Activated naive CD4-positive, alpha-beta T cell treated with Interleukin-2 at 50 U/mL for 16 hours (primary cell): ENCODE measurements at regions not wholly inside any gene's neighbourhood (a gene's known extent, or its start where the extent isn't known, plus 50 kb on each side); places are given as distances from the start of the nearest gene placed in this dataset.

Experiments used
- DNase-seq: peaks from one replicate; pipeline ENCODE4 v3.0.0-alpha.2; 2020

DNA sequence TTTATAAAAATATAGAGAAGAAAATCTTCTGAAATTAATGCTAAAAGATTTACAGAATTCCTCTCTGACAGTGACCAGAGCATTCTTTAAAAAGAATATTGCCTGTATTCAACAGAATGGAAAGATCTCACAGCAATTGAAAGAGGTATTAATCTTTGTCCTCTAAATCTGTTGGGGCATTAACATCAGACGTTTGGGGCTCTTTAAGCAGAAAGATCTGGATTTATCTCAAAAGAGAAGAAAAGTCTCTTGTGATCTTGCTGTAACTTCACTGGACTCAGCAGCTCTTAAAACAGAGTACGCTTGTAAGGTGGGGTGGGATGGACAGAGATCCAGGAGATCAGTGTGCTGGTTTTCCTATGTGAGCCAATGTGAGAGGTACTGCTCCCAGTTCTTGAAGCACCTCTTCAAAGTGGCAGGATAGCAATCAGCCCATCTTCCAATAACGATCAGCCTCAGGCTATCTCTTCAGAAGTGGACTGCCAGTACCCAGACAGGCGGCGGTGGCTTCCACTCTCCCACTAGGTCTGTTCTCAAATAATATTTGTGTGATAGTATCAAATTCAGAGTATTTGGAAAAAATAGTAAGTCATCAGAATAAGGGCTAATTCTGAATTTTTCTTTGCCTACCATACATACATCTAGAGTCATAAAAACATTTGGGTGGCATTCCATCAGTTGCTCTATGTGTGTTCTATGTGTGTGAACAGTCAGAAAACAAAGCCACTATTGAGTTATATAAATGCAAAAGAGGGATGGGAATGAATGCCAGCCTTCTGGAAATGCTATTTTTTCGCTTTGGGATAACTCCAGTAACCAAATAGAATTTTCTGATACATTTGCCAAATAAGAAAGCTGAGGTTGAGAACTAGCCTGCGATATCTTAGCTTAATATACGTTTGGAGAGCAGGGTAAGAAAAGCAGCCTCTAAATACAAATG, 237.4 kb upstream of the RGS6 start:
- DNase-seq, result no peak

DNA sequence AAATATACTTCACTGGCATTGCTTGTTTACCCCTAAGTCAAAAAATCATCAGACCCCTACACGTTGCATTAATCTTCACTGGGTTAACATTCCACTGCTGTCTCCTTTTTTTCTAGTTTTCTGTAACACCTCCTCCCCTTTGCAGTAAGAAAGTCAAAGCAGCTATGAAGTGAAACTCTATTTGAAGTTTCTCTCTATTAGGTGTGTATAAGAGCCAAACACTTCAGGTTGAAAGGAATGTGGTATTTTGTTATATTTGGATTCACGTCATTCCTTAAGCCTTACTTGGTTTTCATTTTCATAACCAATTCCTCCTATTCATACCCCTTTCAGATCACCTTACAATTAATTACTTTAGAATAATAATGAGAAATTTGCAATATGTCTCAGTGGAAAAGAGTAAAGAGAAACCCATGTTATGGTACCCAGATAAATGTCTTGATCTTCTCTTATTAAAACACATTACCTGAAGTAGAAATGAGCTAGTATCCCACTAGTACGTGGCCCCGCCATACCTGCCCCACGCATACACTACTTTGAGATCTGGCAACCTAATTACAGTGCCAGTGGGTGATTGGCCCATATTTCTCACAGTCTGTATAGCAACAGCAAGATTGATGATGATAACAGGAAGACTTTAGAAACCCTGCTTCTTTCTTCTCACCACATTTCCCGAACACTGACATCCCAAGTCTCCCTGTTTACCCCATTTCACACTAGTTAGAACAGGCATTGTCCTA, 236.4 kb upstream of the RGS6 start:
- DNase-seq, result no peak

DNA sequence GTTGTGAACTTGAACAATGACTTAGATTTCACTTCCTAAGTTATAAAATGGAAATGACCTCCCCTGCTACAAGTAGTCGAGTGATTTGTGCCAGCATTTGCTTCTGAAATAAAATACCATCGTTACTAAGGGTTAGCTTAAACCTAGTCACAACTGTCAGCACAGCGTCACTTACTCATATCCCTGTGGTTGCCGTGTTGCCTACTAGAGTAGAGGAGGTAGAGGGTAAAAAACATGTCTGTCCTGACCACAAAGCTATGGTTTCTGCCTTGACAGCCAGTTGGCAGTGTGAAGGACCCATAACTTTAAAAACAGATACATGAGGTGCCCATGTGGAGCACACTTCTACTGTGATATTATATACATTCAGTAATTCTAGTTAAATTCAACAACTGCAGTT, 234.2 kb upstream of the RGS6 start:
- no peak for DNase-seq

DNA sequence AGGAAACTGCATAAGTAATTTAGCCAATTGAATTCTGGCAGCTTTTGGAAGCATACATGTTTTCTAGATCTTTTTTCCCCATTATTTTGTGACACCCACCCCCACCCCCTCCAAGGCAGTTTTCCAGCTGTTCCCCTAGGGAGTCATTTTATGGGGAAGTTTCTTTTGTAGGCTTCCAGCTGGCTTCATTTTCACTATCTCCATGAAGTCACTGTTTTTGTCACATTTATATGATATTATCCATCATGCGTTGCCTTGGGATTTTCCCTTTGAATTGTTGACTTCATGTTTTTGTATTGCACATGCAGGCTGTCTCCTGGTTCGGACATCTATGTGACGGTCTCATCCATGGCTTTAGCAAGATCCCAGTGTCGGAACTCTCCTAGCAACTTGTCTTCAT, 233.6 kb upstream of the RGS6 start:
- no peak for DNase-seq

DNA sequence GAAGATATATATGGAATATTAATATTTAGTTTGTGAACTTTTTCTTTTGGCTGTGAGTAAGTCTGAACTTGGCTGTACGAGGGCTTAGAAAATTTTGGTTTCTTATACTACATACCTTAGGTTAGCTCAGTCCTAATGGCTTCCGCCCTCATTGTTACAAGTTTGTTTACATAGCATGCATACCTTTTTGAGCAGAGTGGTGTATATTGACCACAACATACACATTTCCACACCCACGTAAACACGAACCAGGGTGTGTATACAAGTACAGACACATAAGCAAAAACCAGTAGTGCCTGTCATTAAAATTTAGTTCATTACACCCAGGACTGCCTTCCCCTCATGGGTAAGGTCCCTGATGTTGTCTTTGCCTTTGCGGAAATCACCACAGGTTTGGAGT, 230.2 kb upstream of the RGS6 start:
- no peak for DNase-seq

DNA sequence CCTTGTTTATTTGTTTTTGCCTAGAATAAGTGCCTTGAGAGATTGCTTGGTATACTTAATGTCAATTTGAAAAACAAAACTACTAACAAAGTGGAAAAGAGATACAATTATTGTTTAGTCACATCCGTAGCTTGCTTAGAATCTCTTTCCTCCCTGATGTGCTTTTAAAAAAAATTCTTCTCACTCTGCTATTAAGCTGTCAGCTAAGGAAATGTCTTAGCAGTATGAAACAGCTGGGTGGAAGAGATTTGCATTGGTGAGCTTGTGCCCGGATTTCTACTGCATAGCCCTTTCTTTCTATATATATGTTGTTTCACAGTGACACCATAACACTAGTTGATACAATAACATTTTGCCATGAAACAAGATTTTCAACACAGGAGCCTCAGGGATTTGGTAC, 229.4 kb upstream of the RGS6 start:
- DNase-seq, result no peak

DNA sequence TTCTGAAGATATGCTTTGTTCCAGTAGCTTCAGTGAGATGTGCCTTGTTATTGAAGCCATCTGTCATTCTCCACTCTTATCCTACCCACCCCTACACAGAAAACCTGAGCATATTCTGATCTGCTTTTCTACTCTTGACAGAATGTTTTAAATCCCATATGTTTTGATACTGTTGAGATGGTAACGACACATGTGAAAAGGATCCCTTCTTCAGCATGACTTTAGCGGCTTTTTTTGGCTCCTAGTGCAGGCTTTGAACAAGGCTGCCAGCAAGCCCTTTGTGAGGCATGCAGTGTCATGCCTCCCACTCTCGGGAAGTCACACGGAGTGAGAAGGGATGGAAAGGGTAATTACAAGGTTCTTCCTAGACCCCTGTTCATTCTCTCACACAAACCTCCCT, 228.8 kb upstream of the RGS6 start:
- no peak for DNase-seq

DNA sequence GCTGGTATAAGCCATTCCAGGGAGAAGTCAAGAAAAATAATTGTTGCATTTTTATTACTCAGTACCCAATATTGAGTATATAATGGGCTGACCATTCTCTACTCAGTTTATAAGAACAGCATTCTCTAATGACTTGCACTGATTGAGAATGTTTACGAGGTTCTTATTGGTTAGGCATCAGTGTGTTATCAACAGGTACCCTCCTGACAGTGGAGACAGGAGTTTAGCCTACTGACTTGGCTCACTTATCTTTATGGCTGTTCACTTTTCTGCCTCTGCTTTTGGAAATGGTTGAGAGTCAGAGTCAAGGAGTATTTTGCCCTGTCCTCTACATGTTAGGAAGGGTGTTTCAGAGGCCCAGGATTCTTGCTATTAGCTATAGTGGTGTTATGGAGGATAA, 228.0 kb upstream of the RGS6 start:
- no peak for DNase-seq

DNA sequence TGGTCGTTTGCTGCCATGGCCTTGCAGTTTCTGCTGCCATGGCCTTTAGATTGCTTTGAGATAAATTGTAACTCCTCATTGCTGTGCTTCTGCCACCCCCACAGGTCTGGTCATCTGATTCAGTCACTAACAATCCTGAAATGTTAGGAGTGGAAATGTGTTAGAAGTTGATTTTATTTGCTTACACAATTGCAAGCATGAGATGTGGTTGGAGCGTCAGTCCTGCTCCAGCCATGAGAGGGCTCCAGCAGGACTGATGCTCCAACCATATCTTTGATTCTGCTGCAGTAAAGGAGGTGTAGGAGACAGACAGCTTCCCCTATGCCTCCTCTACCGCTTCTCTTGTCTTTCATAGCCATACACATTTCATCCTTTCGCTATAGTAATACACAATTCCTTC, 226.8 kb upstream of the RGS6 start:
- DNase-seq, result no peak

DNA sequence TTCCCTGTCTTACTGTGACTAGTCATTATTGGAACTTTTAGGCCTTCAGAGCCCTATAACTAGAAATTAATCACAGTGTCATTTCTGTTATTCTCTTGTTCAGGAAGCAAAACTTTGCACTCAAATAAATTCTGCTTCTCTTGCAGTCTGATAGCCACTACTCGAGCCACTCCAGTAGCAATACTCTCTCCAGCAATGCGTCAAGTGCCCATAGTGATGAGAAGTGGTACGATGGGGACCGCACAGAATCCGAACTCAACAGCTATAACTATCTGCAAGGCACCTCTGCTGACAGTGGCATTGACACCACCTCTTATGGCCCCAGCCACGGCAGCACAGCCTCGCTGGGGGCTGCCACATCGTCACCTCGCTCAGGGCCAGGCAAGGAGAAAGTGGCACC, 223.2 kb upstream of the RGS6 start:
- no peak for DNase-seq

DNA sequence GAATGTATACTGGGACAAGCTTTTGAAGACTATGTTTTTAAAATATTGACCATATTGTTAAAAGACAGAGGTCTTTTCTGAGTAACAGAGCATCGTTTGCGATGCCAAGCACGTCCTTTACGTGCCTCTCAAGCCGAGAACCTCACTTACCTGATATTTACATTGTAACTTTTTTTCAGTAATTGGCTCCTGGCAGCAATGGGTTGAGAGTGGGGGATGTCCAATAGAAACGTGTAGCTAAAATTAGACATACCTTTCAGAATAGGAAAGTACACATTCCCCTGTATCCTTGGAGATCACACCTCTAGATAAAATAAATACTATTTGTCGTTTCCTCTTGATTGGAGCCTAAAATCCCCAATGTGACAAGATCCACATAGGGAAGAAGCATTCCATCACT, 222.2 kb upstream of the RGS6 start:
- DNase-seq, result no peak

DNA sequence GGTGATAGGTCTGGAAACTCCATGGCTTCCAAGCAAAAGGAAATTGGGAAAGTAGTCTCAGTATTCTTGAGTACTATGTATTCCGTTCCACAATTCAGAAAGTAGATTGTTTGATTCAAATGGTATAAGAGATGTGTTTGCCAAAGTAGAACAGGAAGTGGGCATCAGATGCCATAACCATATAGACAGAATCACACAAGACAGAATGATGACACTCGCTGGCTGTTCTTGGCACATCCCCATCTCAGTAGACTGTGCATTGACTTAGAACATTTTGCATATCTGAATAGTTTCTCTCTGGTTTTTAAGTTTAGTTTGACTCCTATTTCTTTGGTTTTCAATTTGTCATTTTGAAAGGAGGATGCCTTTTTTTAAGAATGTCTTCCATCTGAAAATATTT, 221.1 kb upstream of the RGS6 start:
- DNase-seq, result no peak

DNA sequence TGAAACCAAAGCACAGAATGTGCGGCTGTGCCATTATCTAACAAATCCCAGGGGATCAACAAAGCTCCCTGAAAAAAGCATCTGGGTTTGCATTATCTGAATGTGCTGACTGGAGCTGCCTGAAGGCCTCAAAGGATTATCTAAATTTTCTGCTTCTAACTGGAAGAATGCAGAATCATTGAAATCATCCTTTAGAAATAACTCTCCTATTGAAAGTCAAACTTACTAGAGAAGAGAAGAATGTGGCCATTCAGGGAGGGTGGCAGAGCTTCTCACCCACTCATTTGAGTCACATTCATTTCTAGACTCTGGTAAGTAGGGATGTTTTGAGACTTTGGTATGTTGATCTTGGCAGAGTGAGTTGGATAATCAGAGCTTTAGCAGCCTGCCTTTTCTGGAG, 220.6 kb upstream of the RGS6 start:
- no peak for DNase-seq

DNA sequence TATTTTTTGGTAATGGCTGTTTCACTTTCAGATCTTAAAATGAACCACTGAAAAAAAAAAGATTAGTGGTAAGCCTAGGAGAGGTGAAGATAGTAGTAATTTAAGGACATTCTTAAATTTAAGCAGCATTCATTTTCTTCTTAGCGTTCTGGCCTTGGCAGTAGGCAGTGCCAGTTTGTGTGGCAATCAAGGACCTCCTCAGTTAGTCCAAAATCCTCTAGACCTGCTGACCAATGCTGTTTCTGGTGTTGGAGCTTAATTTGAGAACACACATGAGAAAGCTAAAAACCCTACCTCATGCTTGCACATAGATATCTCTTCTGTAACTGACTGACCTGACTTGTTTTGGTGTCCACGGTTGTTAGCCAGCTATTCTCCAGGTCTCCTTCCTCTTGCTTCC, 219.8 kb upstream of the RGS6 start:
- DNase-seq, result no peak

DNA sequence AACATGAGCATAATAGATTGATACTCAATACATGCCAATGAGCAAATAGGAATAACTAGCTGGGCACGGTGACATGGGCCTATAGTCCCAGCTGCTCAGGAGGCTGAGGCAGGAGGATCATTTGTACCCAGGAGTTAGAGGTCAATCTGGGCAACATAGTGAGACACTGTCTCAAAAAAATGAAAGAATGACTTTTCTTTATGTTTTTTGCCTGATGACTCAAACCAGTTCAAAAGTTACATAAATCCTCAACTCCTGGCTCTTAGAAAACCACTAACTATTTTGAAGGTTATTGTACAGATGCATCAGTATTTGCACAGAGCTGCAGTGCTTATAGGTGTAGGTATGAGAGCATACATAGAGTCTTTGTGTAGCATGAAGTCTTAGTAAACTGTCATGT, 219.2 kb upstream of the RGS6 start:
- DNase-seq, result no peak

DNA sequence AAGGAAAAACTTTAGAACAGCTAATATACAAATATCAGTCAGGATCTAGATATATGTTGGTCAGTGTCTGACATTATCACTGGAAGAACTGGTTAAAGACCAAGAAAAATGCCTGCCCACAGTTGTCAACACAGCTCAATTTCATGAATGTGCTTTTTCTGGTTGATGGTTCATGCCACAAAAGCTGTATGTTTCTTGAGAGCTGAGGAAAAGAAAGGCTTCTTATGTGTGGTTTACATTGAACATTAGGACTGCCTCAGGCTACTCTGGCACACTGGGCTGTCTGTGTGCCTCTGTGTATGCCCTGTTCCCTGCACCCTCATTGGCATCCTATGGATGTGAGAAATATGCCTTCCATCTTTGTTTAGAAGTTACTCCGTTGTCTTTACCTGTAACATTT, 218.8 kb upstream of the RGS6 start:
- no peak for DNase-seq

DNA sequence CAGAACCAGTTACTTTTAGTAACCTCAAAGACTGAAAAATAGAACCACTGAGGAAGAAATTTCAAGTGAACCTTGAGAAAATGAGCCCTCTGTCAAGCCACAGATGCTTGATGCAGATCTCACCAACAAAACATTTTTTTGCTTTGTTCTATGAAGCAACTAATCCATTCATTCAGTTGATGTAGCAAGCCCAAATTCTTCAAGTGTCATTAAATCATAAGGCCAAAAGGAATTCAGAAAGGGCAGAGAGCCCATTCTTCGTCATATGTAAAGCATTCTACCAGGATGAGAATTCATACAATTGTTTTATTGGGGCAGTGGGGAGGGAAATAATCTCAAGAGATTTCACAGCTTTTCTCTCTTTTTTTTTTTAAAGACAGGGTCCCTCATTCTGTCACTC, 218.0 kb upstream of the RGS6 start:
- DNase-seq, result no peak

DNA sequence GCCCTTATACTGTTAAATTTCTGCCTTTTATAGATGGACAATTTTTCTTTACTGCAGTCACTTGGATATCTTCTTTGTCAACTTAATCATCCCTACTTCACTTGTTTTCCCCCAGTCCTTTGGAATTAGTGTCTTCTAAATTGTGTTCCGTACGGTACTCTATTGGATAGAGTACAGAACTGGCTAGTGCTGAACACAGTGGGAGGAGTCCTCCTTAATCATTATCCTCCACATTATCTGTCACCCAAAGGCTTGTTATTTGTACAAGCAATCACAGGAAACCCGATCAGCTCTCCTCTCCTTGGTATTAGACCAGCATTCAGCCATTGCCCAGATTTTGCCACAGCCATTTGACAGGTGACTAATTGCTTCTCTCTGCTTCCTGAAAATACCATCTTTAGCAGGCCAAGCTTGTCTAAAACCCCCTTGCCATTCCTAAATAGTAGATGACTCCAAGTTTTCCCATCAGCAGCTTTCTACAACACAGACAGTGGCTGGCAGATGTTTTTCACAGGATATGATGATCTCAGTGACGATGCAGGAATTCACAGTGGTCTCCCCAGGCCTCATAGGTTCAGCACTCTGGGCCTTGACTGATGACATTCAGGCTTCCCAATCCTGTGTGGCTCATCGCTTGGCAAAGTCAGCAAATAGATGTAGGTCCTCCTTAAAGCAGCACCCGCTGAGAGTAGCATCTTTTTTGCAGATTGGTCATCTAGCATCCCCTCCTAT, 216.0 kb upstream of the RGS6 start:
- no peak for DNase-seq

DNA sequence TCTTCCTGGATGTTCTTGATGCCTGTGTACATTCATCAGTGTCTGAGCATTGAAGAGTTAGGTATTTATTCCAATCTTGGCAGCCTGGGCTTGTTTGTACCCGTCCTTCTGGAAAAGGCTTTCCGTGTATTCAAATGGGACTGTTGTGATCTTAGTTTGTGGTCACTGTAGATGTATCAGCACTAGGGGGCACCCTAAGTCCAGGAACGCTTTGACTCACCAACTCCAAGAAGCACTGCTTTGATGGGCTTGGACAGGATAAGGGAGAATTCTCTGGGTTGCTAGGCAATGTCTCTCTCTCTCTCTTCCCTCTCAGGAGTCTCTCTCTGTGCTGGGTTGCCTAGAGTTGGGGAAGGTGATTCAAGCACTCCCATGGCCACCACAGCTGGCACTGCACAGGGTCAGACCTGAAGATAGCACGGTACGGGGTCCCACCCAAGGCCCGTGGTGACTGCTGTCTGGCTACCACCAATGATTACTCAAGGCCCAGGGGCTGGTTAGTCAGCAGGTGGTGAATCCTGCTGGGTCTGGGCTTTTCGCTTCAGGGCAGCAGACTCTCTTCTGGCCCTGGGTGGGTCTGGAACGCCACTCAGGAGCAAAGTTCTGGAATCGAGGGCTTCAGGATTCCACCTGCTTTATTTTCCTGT, 211.1 kb upstream of the RGS6 start:
- DNase-seq, result no peak

DNA sequence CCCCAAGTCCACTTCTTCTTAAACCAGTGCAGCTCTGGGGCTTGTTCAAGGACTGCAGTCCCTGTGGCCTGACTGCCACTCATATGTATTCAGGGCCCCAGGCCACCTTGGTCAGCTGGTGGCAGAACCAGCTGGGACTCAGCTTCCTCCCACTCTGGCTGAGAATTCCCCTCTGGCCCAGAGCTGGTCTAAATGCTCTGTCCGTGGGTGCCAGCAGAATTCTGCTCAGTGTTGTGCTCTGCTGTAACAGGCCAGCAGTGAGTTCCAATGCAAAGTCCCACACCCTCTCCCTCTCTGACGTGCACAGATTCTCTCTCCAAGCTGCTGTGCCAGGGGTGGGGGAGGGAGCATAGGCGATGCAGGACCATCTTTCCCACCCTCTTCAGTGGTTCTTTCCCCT, 210.4 kb upstream of the RGS6 start:
- DNase-seq, result no peak

DNA sequence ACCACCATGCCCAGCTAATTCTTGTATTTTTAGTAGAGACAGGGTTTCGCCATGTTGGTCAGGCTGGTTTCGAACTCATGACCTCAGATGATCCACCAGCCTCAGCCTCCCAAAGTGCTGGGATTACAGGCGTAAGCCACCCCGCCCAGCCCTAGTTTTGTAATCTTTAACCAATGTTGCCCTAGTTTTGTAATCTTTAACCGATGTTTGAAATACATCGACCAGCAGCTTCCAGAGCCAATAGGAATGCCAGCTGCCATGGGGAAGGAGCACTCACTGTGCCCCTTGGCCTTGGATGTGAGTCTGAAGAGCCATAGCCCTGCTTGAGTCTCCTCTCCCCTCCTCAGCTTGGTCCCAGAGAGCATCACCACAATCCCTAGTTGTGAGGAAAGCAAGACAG, 209.3 kb upstream of the RGS6 start:
- no peak for DNase-seq

DNA sequence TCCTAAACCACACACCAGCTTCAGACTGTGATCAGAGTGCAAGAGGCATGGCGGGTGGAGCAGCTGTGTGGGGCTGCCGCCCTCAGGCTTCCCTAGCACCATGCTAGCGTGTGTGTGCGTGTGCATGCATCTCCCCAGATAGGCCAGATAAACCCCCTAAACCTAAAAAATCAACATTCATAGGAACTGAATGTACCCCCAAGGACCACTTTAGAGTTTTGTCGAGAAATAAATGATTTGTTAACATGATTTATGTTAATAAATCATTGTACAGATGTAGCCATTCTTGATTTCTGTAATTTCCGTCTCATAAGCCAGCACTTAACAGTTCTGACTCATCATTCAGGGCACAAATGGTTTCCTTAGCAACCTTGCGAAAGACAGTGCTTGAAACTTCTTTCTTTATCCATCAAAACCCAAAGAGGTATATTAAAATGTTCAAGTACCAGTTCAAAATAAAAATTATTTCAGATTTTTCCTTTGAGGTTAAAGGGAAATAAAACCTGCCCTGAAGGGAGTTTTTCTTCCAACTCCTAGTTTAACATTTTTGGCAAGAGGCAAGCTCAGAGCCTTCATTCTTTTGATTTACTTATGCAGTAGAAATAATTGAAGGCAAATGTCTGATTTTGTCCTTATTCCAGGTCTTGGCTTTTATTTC, 206.2 kb upstream of the RGS6 start:
- DNase-seq, result no peak

DNA sequence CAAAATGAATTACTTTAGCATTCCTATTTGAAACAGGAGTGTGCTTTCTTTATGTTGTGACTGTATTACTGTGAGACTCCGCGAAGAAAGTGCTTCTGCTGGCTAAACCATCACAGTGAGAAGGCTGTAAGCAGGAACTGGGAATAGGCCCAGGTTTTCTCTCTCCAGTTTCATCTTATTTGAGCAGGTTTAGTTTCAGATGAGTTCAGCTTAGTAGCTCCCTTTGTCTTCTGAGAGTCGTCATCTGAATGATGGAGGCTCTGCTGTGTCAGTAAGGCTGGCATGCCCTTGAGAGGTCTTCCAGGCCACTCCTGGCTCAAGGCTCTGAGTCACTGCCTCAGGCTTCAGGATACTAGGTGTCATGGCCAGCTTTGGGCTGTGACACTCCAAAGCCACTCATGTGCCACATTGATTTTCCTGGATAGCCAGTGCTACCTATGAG, 205.6 kb upstream of the RGS6 start:
- no peak for DNase-seq
